HG03469 (cell line): ENCODE measurements at regions not wholly inside any gene's neighbourhood (a gene's known extent, or its start where the extent isn't known, plus 50 kb on each side); places are given as distances from the start of the nearest gene placed in this dataset.
A peak's percentile ranks its signal among the peaks of the same experiment; 100 is the strongest.

Experiments
- ATAC-seq: cut with Tn5 transposase; IDR thresholded peaks from one replicate; pipeline ENCODE4 v1.9.1; 2021; ENCODE audit warnings: mild to moderate bottlenecking, moderate library complexity, moderate number of reproducible peaks; ENCODE audit not compliant: unreplicated experiment

- ATAC-seq, result peak; percentile 85
These were observed 164.9 kb downstream of the DHX15 start for GRCh38 chr4:24419181-24420034.

- ATAC-seq, result no peak
These were observed 167.1 kb downstream of the DHX15 start for GRCh38 chr4:24417206-24417605.

- no peak for ATAC-seq
These were observed 168.1 kb downstream of the DHX15 start for GRCh38 chr4:24416293-24416692.

GRCh38 chr4:24413311-24413784 lies 171.0 kb downstream of the DHX15 start:
- no peak for ATAC-seq

GRCh38 chr4:24411806-24412205 lies 172.5 kb downstream of the DHX15 start:
- no peak for ATAC-seq

GRCh38 chr4:24411299-24411698 lies 173.1 kb downstream of the DHX15 start:
- ATAC-seq, result no peak

GRCh38 chr4:24408640-24409039 lies 175.7 kb downstream of the DHX15 start:
- no peak for ATAC-seq

- ATAC-seq, result no peak
These were observed 178.4 kb downstream of the DHX15 start for GRCh38 chr4:24405926-24406325.

- ATAC-seq, result no peak
These were observed 179.0 kb downstream of the DHX15 start for GRCh38 chr4:24405341-24405740.

- ATAC-seq, result no peak
These were observed 180.1 kb downstream of the DHX15 start for GRCh38 chr4:24404281-24404680.

GRCh38 chr4:24403265-24403664 lies 181.1 kb downstream of the DHX15 start:
- no peak for ATAC-seq

GRCh38 chr4:24400537-24400936 lies 183.8 kb downstream of the DHX15 start:
- no peak for ATAC-seq

GRCh38 chr4:24396988-24397387 lies 187.4 kb downstream of the DHX15 start:
- ATAC-seq, result no peak

GRCh38 chr4:24395937-24396336 lies 188.4 kb downstream of the DHX15 start:
- ATAC-seq, result no peak

- no peak for ATAC-seq
These were observed 190.3 kb downstream of the DHX15 start for GRCh38 chr4:24394041-24394440.

- no peak for ATAC-seq
These were observed 191.7 kb downstream of the DHX15 start for GRCh38 chr4:24392613-24393012.

GRCh38 chr4:24382381-24382780 lies 202.0 kb downstream of the DHX15 start:
- peak; percentile 99 for ATAC-seq

GRCh38 chr4:24380957-24381665 lies 203.2 kb downstream of the DHX15 start:
- ATAC-seq, result no peak

GRCh38 chr4:24373704-24374103 lies 210.7 kb downstream of the DHX15 start:
- no peak for ATAC-seq

- no peak for ATAC-seq
These were observed 211.5 kb downstream of the DHX15 start for GRCh38 chr4:24372881-24373280.

GRCh38 chr4:24372341-24372740 lies 212.0 kb downstream of the DHX15 start:
- ATAC-seq, result no peak

- no peak for ATAC-seq
These were observed 213.9 kb downstream of the DHX15 start for GRCh38 chr4:24370421-24370820.
